ENCODE measurements at regions not wholly inside any gene's neighbourhood (a gene's known extent, or its start where the extent isn't known, plus 50 kb on each side); places are given as distances from the start of the nearest gene placed in this dataset.

- TF ChIP-seq CTCF (IDR thresholded peaks at IDR 0.05) (no peak), POLR2AphosphoS5 (IDR thresholded peaks at IDR 0.05) (peak; percentile 50)
Observed at GRCh38 chrX:13126775-13127174, 82.4 kb upstream of the FAM9C start.

Data from gastroesophageal sphincter (tissue), 3 donors.